ENCODE measurements at regions not wholly inside any gene's neighbourhood (a gene's known extent, or its start where the extent isn't known, plus 50 kb on each side); places are given as distances from the start of the nearest gene placed in this dataset.

GRCh38 chr2:41894563-41895333, 153.1 kb upstream of the PKDCC start:
- 86 to 95% (median 92%) methylated on average over 5 of the region's 5 CpGs for WGBS, 3 donors
- Histone ChIP-seq H3K4me3 (no peak overlapping the region), H3K36me3 (no peaks in the 10 kb centered on the region), H3K27ac (no peak overlapping the region), H3K4me1 (ENCODE audit: insufficient read depth) (peaks cover 4% of the 10 kb centered on the region), H3K9me3 (no peaks in the 10 kb centered on the region), H3K27me3 (no peaks in the 10 kb centered on the region)
- DNase-seq = no peak
- TF ChIP-seq POLR2A (IDR thresholded peaks at IDR 0.05) (no peak), CTCF (IDR thresholded peaks at IDR 0.05) (no peak)
- intact Hi-C loops (cut with DNase I) = no loop called here

GRCh38 chr2:41895334-41895664, 152.5 kb upstream of the PKDCC start:
- Histone ChIP-seq H3K9me3 (no peaks in the 10 kb centered on the region), H3K4me3 (no peak overlapping the region), H3K36me3 (no peaks in the 10 kb centered on the region), H3K4me1 (ENCODE audit: insufficient read depth) (peaks cover 4% of the 10 kb centered on the region), H3K27me3 (no peaks in the 10 kb centered on the region), H3K27ac (no peak overlapping the region)
- no peak for TF ChIP-seq CTCF (IDR thresholded peaks at IDR 0.05)
- TF ChIP-seq EP300 (IDR thresholded peaks at IDR 0.05) = no peak
- TF ChIP-seq POLR2A (IDR thresholded peaks at IDR 0.05) = no peak
- no peak for DNase-seq
- 83 to 91% (median 90%) methylated on average over 1 of the region's 1 CpG for WGBS, 3 donors
- intact Hi-C loops (cut with DNase I) = no loop called here

GRCh38 chr2:41896186-41896846, 151.5 kb upstream of the PKDCC start:
- no peaks in the 10 kb centered on the region for H3K9me3 ChIP-seq
- no peaks in the 10 kb centered on the region for H3K27me3 ChIP-seq
- H3K36me3 ChIP-seq = no peaks in the 10 kb centered on the region
- intact Hi-C loops (cut with DNase I) = no loop called here
- TF ChIP-seq POLR2A (IDR thresholded peaks at IDR 0.05) (no peak), EP300 (IDR thresholded peaks at IDR 0.05) (no peak), CTCF (IDR thresholded peaks at IDR 0.05) (no peak)
- no peak for DNase-seq
- no peak overlapping the region for H3K4me3 ChIP-seq
- H3K27ac ChIP-seq = no peak overlapping the region
- H3K4me1 ChIP-seq (ENCODE audit: insufficient read depth) = peaks cover 4% of the 10 kb centered on the region
- 56 to 80% (median 73%) methylated on average over 5 of the region's 5 CpGs for WGBS, 3 donors

GRCh38 chr2:41899189-41899588, 148.6 kb upstream of the PKDCC start:
- no peaks in the 10 kb centered on the region for H3K9me3 ChIP-seq
- no peak overlapping the region for H3K27ac ChIP-seq
- no peak for TF ChIP-seq POLR2A (IDR thresholded peaks at IDR 0.05)
- TF ChIP-seq CTCF (IDR thresholded peaks at IDR 0.05) = no peak
- TF ChIP-seq EP300 (IDR thresholded peaks at IDR 0.05) = no peak
- H3K36me3 ChIP-seq = no peaks in the 10 kb centered on the region
- peaks cover 10% of the 10 kb centered on the region for H3K4me1 ChIP-seq (ENCODE audit: insufficient read depth)
- no peaks in the 10 kb centered on the region for H3K27me3 ChIP-seq
- 26 to 45% (median 28%) methylated on average over 2 of the region's 2 CpGs for WGBS, 3 donors
- DNase-seq = peak in 1 of 5 donors; percentile 50
- intact Hi-C loops (cut with DNase I) = no loop called here
- no peak overlapping the region for H3K4me3 ChIP-seq
